GM19324 (cell line): ENCODE measurements at regions not wholly inside any gene's neighbourhood (a gene's known extent, or its start where the extent isn't known, plus 50 kb on each side); places are given as distances from the start of the nearest gene placed in this dataset.

ENCODE experiments used
- ATAC-seq: cut with Tn5 transposase; IDR thresholded peaks from one replicate; pipeline ENCODE4 v1.9.1; 2021; ENCODE audit warnings: mild to moderate bottlenecking, moderate library complexity; ENCODE audit not compliant: unreplicated experiment, low FRiP score

- ATAC-seq, result no peak
Measured at GRCh38 chr15:35320158-35320780, 225.7 kb downstream of the DPH6 start.

- no peak for ATAC-seq
Measured at GRCh38 chr15:35319354-35319753, 226.6 kb downstream of the DPH6 start.

- no peak for ATAC-seq
Measured at GRCh38 chr15:35317217-35317616, 228.7 kb downstream of the DPH6 start.

- no peak for ATAC-seq
Measured at GRCh38 chr15:35312344-35312743, 227.2 kb upstream of the NANOGP8 start.

- no peak for ATAC-seq
Measured at GRCh38 chr15:35311615-35312014, 226.5 kb upstream of the NANOGP8 start.

GRCh38 chr15:35309886-35310285 is 224.8 kb upstream of the NANOGP8 start:
- ATAC-seq, result no peak

- no peak for ATAC-seq
Measured at GRCh38 chr15:35308802-35309201, 223.7 kb upstream of the NANOGP8 start.

- ATAC-seq, result no peak
Measured at GRCh38 chr15:35307676-35308075, 222.6 kb upstream of the NANOGP8 start.

- no peak for ATAC-seq
Measured at GRCh38 chr15:35307026-35307425, 221.9 kb upstream of the NANOGP8 start.

- no peak for ATAC-seq
Measured at GRCh38 chr15:35306361-35306981, 221.4 kb upstream of the NANOGP8 start.

GRCh38 chr15:35305946-35306345 is 220.9 kb upstream of the NANOGP8 start:
- no peak for ATAC-seq

- ATAC-seq, result no peak
Measured at GRCh38 chr15:35305031-35305550, 220.0 kb upstream of the NANOGP8 start.

- ATAC-seq, result no peak
Measured at GRCh38 chr15:35304389-35304788, 219.3 kb upstream of the NANOGP8 start.

GRCh38 chr15:35302334-35302733 is 217.2 kb upstream of the NANOGP8 start:
- no peak for ATAC-seq

- no peak for ATAC-seq
Measured at GRCh38 chr15:35301088-35301487, 216.0 kb upstream of the NANOGP8 start.

GRCh38 chr15:35299059-35299735 is 214.1 kb upstream of the NANOGP8 start:
- no peak for ATAC-seq

GRCh38 chr15:35298509-35298908 is 213.4 kb upstream of the NANOGP8 start:
- ATAC-seq, result no peak

GRCh38 chr15:35293353-35294130 is 208.4 kb upstream of the NANOGP8 start:
- ATAC-seq, result no peak

GRCh38 chr15:35290301-35290721 is 205.2 kb upstream of the NANOGP8 start:
- ATAC-seq, result no peak

GRCh38 chr15:35289024-35289617 is 204.0 kb upstream of the NANOGP8 start:
- ATAC-seq, result no peak
